ENCODE measurements at regions not wholly inside any gene's neighbourhood (a gene's known extent, or its start where the extent isn't known, plus 50 kb on each side); places are given as distances from the start of the nearest gene placed in this dataset.

DNA sequence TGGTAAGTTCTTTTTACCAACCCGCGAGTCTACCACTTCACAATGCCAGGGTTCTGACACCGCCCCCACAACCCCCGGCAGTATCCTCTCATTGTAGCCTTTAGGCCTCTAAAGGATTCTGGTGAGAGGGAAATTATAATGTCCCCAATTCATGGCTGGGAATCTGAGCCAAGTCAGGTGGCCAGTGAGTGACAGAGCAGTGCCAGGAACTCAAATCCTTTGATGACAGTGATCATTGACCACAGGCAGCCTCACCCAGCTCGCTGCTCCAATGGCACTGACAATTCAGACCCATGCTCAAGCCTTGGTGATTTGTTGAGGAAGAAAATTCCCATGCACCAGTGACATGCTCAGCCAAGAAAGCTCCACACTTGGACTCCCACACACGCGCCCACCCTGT, 63.4 kb upstream of the CSF1 start:
- no peak for TF ChIP-seq POLR2A (IDR thresholded peaks at IDR 0.05)
- TF ChIP-seq, protein P1, sequence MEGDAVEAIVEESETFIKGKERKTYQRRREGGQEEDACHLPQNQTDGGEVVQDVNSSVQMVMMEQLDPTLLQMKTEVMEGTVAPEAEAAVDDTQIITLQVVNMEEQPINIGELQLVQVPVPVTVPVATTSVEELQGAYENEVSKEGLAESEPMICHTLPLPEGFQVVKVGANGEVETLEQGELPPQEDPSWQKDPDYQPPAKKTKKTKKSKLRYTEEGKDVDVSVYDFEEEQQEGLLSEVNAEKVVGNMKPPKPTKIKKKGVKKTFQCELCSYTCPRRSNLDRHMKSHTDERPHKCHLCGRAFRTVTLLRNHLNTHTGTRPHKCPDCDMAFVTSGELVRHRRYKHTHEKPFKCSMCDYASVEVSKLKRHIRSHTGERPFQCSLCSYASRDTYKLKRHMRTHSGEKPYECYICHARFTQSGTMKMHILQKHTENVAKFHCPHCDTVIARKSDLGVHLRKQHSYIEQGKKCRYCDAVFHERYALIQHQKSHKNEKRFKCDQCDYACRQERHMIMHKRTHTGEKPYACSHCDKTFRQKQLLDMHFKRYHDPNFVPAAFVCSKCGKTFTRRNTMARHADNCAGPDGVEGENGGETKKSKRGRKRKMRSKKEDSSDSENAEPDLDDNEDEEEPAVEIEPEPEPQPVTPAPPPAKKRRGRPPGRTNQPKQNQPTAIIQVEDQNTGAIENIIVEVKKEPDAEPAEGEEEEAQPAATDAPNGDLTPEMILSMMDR (IDR thresholded peaks at IDR 0.05), result no peak
